Ovary (tissue), 3 donors: ENCODE measurements at regions not wholly inside any gene's neighbourhood (a gene's known extent, or its start where the extent isn't known, plus 50 kb on each side); places are given as distances from the start of the nearest gene placed in this dataset.

Experiments
- CTCF ChIP-seq, 3 donors: fragments of 450-650 bp in 2 of 3; fragments of 200-600 bp in 1 of 3; IDR thresholded peaks; one replicate each; pipeline versions ENCODE4 v1.5.1 to v1.8.0; 2016 to 2022; ENCODE audit warnings: antibody characterized with exemption in 3 of 3, mild to moderate bottlenecking in 1 of 3
- EP300 ChIP-seq: sonication (generic); formaldehyde crosslinking; IDR thresholded peaks from one replicate; pipeline ENCODE4 v1.6.1; 2017; ENCODE audit warnings: antibody characterized with exemption
- donor health status: DM: no; HTN: no; CAD: no.

- TF ChIP-seq EP300 (no peak), CTCF (IDR thresholded peaks at IDR 0.05) (no peak)
These were observed 559.0 kb downstream of the PDCD6IP start for GRCh38 chr3:34357461-34357860.
